ENCODE measurements at regions not wholly inside any gene's neighbourhood (a gene's known extent, or its start where the extent isn't known, plus 50 kb on each side); places are given as distances from the start of the nearest gene placed in this dataset.

GRCh38 chr6:93123585-93123984 is 295.8 kb downstream of the EPHA7 start:
- intact Hi-C loops (cut with DNase I; ENCODE audit: low total_unique reads) = no loop called here
- no peak for TF ChIP-seq CTCF (IDR thresholded peaks at IDR 0.05)
- no peak for TF ChIP-seq POLR2A (IDR thresholded peaks at IDR 0.05)
- WGBS, 2 donors = 80 to 81% methylated on average over 2 of the region's 2 CpGs
- H3K4me3 ChIP-seq (ENCODE audit: low read depth, poor library complexity, severe bottlenecking) = no peak overlapping the region
- no peak for DNase-seq (ENCODE audit: low spot score in 2 of 2)

- DNase-seq (ENCODE audit: low spot score in 2 of 2) = no peak
- H3K4me3 ChIP-seq (ENCODE audit: low read depth, poor library complexity, severe bottlenecking) = no peak overlapping the region
- intact Hi-C loops (cut with DNase I; ENCODE audit: low total_unique reads) = no loop called here
- 74 to 80% methylated on average over 1 of the region's 1 CpG for WGBS, 2 donors
- TF ChIP-seq CTCF (IDR thresholded peaks at IDR 0.05) (no peak), POLR2A (IDR thresholded peaks at IDR 0.05) (no peak)
Measured at GRCh38 chr6:93120154-93120742, 299.1 kb downstream of the EPHA7 start.

- no peak for DNase-seq (ENCODE audit: low spot score in 2 of 2)
- intact Hi-C loops (cut with DNase I; ENCODE audit: low total_unique reads) = no loop called here
- H3K4me3 ChIP-seq (ENCODE audit: low read depth, poor library complexity, severe bottlenecking) = no peak overlapping the region
- TF ChIP-seq CTCF (IDR thresholded peaks at IDR 0.05) (no peak), POLR2A (IDR thresholded peaks at IDR 0.05) (no peak)
- WGBS, 2 donors = 67 to 70% methylated on average over 2 of the region's 2 CpGs
Measured at GRCh38 chr6:93105907-93106306, 313.5 kb downstream of the EPHA7 start.

GRCh38 chr6:93105017-93105416 is 314.3 kb downstream of the EPHA7 start:
- intact Hi-C loops (cut with DNase I; ENCODE audit: low total_unique reads) = no loop called here
- no peak overlapping the region for H3K4me3 ChIP-seq (ENCODE audit: low read depth, poor library complexity, severe bottlenecking)
- DNase-seq (ENCODE audit: low spot score in 2 of 2) = no peak
- WGBS, 2 donors = 82 to 84% methylated on average over 3 of the region's 3 CpGs
- no peak for TF ChIP-seq POLR2A (IDR thresholded peaks at IDR 0.05)
- no peak for TF ChIP-seq CTCF (IDR thresholded peaks at IDR 0.05)

- 59 to 61% methylated on average over 1 of the region's 1 CpG for WGBS, 2 donors
- no peak for DNase-seq (ENCODE audit: low spot score in 2 of 2)
- H3K4me3 ChIP-seq (ENCODE audit: low read depth, poor library complexity, severe bottlenecking) = no peak overlapping the region
- intact Hi-C loops (cut with DNase I; ENCODE audit: low total_unique reads) = no loop called here
- TF ChIP-seq CTCF (IDR thresholded peaks at IDR 0.05) = no peak
- no peak for TF ChIP-seq POLR2A (IDR thresholded peaks at IDR 0.05)
Measured at GRCh38 chr6:93104195-93104817, 315.1 kb downstream of the EPHA7 start.
